Cerebellar nuclear complex (tissue), 1 donor: ENCODE measurements at regions not wholly inside any gene's neighbourhood (a gene's known extent, or its start where the extent isn't known, plus 50 kb on each side); places are given as distances from the start of the nearest gene placed in this dataset.
"Not testable (repeated sequence)": the region's sequence is repeated elsewhere in the genome, so short reads cannot be mapped to it uniquely, and the experiment has no call there.

Experiments
- DNase-seq, 2 experiments: peaks; one replicate each; lab custom pipeline; 2025; lab: John Stamatoyannopoulos, UW

DNA sequence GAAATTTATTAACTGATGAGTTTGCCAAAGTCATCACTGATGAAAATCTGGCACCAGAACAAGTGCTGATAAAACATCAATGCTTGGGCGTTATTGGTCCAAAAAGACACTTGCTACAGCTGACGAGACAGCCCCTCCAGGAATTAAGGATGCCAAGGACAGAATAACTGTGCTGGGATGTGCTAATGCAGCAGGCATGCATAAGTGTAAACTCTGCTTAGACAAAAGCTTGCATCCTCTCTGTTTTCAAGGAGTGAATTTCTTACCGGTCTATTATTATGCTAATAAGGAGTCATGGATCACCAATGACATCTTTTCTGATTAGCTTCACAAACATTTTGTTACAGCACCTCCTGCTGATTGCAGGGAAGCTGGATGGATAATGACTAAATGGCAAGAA is 402.0 kb downstream of the LTN1 start:
- DNase-seq: no peak

GRCh38 chr21:28590026-28590425 is 402.7 kb downstream of the LTN1 start:
- DNase-seq: no peak

DNA sequence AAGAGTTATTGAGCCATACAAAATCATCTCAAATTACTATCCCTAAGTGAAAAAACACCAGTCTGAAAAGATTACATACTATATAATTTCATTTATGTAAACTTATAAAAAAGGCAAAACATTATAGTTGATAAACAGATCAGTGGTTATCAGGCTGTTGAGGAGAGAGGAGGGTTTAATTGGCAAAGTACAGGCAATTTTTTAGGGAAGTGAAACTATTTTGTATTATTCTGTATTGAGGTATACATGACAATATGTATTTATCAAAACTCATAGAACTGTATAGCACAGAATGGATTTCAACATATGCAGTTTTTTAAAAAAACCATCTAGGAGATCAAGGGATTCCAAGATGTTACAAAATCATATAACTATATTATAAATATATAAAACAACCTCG is 403.7 kb downstream of the LTN1 start:
- no peak for DNase-seq

- no peak for DNase-seq
Measured at GRCh38 chr21:28587748-28588147, 404.9 kb downstream of the LTN1 start.

- DNase-seq: no peak
Measured at GRCh38 chr21:28581976-28582375, 410.7 kb downstream of the LTN1 start.

GRCh38 chr21:28581311-28581731 is 411.4 kb downstream of the LTN1 start:
- not testable (repeated sequence) for DNase-seq

DNA sequence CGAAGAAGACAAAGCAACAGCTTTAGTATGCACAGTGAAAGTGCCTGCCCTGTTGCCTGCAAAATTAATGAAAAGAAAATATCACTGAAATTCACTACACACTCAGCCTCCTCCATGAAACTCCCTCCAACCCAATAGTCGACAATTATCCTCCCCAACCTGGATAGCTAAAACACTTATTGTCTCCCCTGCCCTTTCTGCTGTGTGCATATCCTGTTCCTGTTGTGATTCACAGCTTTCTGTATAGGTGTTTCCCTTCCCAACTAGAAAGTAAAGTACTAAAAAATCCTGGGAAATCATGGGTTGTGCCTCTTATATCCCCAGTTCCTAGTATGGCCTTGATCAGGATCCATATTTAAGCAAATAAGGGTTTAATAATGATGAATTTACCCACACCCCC is 412.1 kb downstream of the LTN1 start:
- no peak for DNase-seq

DNA sequence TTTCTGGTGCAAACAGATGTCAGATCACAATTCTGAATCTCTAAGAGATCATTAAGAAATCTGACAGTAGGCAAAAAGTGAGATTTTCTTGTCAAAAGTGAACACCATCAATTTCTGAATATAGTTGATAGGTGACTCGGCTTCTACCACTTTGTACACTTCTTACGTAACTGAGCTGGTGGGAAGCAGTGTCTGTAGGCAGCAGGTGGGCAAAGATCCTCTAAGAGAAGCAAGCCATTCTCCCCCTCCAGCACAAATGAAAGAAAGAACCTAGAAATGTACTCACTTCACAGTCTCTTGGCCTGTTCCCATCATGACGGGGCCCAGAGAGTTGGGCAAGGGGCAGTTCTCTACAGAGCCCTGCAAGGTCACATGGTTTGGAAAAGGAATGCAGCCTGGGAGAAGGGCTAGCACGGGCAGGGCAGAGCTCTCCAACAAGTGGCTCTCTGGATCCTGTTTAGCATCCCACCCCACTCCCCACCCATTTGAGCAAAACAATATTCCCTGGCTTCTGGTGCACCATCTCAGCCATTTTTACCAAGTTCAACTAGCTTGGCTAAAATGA is 412.6 kb downstream of the LTN1 start:
- DNase-seq: no peak

DNA sequence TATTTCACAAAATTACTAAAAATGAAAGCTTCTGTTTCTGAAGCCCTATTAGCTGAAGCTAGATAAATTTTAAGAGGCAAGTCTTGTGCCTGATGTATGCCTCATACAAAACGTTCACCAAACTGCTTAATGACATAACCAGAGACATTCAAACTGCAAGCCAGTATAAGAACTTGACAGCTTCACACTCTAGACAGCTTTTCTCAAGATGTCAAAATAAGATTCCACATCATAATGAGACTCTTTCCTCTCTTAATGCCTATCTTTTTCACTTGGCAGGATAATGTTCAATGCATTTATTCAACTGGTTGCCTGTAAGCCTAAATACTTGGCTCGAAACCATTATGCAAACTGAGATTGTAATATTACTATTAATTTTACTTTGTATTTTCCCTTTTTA is 424.0 kb downstream of the LTN1 start:
- no peak for DNase-seq

DNA sequence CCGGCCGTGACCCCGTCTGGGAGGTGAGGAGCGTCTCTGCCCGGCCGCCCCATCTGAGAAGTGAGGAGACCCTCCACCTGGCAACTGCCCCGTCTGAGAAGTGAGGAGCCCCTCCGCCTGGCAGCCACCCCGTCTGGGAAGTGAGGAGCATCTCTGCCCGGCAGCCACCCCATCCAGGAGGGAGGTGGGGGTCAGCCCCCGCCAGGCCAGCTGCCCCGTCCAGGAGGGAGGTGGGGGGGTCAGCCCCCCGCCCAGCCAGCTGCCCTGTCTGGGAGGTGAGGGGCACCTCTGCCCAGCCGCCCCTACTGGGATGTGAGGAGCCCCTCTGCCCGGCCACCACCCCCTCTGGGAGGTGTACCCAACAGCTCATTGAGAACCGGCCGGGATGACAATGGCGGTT is 428.7 kb downstream of the LTN1 start:
- not testable (repeated sequence) for DNase-seq

- DNase-seq: no peak
Measured at GRCh38 chr21:28561772-28562171, 430.9 kb downstream of the LTN1 start.

GRCh38 chr21:28554660-28555475 is 437.8 kb downstream of the LTN1 start:
- DNase-seq: no peak

GRCh38 chr21:28550057-28550825 is 442.4 kb downstream of the LTN1 start:
- DNase-seq: no peak

GRCh38 chr21:28548291-28548690 is 444.4 kb downstream of the LTN1 start:
- DNase-seq: no peak

GRCh38 chr21:28547766-28548165 is 444.9 kb downstream of the LTN1 start:
- no peak for DNase-seq

DNA sequence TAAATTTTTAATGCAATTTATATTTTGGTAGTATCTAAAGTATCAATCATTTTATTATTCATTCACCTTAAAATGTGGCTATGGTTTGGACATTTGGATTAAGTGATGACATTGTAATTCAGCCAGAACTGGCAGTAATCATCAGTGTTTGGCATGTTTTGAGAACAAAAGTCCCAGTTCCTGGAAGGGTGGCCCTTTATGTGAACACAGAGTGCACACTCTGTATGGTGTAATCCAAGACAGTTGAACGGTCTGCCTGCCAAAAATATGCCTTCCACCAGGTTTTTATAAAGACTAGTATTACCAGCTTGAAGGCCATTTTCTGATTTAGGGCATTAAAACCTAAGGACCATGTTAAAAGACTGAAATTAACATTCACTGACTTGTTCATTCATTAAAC is 448.7 kb downstream of the LTN1 start:
- no peak for DNase-seq

DNA sequence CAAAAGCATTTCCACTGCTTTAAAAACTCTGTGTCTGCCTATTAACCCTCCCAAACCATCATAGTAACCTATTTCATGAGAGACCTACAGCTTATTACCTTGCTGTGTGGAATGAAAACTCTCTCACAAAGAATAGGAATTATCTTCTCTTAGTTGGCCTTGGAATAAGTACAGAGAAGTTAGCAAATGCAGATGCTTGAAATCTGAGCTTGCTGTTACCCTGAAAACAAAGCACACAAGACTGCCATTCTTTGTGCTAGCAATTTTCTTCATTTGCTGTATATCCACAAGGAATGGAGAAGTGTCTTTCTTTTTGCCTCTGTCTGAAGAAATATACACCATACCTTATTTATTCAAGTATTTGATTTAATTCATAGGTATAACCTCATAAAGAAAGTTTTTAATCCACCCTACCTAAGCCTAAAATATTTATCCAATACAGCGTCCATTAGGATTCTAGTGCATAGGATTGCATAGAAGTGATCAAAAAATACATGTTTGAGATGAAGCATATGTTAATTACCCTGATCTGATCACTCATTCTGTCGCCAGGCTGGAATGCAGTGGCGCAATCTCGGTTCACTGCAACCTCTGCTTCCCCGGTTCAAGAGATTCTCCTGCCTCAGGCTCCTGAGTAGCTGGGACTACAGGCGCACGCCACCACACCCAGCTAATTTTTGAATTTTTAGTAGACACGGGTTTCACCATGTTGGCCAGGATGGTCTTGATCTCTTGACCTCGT is 451.1 kb downstream of the LTN1 start:
- DNase-seq: no peak

- DNase-seq: no peak
Measured at GRCh38 chr21:28540514-28540913, 452.2 kb downstream of the LTN1 start.

DNA sequence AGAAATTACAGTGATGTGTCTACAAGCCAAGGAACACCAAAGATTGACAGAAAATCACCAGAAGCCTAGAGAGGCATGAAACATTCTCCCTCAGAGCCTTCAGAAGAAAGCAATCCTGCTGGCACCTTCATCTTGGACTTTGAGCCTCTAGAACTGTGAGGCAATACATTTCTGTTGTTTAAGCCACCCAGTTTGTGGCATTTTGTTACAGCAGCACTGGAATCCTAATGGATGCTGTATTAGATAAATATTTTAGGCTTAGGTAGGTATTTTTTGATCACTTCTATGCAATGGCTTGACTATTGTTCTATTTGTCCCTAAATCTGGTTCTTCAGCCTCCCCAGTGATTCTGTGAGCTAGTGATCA is 453.1 kb downstream of the LTN1 start:
- DNase-seq: no peak

DNA sequence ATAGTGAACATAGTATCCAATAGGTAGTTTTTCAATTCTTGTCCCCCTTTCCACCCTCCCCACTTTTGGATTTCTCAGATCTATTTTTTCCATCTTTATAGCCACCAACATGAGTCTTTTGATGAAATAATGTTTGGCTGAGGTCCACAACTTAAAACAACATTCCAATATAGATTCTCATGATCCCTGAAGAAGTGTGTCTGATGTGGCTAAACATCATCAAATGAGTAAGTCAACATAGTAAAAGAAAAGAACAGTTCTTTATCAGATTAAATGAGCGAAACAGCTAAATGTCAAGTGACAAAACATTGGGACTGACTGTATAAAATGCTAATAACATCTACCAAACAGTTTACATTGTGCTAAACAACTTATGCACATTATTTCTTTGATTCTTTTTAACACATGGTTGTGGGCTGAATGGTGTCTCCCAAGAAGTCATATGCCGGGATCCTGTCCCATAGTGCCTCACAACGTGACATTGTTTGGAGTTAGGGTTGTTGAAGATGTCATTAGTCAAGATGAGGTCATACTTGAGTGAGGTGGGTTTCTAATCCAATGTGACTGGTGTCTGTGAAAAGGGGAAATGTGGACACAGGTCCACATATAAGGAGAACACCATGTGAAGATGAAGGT is 453.6 kb downstream of the LTN1 start:
- no peak for DNase-seq

DNA sequence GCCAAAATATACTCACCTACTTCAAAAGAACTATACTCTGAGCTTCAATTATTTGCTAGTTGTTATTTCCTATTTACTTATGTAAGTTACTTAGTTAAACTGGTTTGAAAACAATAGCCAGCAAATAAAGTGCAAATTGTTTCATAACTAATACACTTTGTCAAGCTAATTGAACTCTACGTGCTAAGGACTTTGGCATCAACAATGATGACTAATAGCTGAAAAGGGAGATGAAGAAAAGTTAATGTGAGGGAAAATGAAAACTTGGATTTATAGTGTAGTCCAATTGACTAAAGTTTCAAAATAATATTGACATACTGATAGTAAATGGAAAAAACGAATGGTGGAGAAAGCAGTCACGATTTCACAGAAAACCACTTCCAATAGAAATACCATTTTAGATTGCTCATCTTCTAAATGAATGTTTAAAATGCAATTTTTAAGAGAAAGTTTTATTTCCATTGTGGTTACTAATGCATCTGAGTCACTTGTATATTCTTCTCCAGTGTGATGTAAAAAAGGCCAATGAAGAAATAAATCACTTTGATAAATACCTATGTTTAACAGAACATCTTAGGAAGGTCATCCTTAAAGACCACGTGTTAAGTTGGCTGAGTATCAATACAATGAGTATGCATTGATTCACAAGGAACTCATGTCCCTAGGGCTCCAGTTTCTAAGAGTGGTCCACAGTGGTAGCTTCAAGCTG is 455.2 kb downstream of the LTN1 start:
- no peak for DNase-seq
